Erythroblast (primary cell): ENCODE measurements at regions not wholly inside any gene's neighbourhood (a gene's known extent, or its start where the extent isn't known, plus 50 kb on each side); places are given as distances from the start of the nearest gene placed in this dataset.
"Not testable (repeated sequence)": the region's sequence is repeated elsewhere in the genome, so short reads cannot be mapped to it uniquely, and the experiment has no call there.

Experiments used
- GATA1 ChIP-seq: IDR thresholded peaks from 2 replicates; pipeline ENCODE4 v1.6.1; 2011; ENCODE audit warnings: low read depth, mild to moderate bottlenecking, control low read depth, low read length, moderate library complexity
- POLR2A ChIP-seq: IDR thresholded peaks from 2 replicates; pipeline ENCODE4 v1.6.1; 2011; ENCODE audit warnings: mild to moderate bottlenecking, low read length

DNA sequence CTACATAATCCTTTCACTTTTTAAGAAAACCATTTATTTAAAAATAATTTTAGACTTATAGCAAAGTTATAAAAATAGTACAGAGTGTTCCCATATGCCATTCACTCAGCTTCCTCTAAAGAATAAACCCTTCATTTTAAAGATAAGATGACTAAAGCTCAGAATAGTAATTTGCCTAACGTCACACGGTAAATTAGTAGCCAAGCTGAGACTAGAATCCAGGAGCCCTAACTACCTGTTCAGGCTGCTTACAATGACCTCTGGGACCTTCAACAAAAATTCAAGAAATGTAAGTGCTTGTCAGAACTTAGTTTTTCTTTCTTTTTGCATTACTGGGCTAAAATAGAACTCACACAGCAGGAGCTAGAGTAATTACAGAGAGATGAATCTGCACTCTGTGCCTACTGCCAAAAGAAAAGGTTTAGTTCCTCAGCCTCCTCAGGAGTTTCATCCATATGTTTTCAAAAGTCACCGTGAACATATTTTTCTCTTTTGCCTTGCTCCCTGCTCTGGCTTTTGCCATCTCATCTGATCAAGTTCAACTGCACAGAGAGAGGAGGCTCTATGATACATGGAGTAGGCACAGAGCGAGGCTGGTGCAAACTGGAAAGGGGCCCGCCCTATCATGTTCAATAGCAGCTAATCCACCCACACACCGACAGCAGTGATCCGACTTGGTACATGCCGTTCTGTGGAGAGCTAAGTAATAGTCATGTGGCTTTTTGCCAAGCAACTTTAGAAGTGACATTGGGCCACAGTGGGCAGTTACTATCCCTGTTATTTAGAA lies 112.7 kb upstream of the SEC22B start:
- not testable (repeated sequence) for TF ChIP-seq POLR2A, GATA1
